Keratinocyte (primary cell): ENCODE measurements at regions not wholly inside any gene's neighbourhood (a gene's known extent, or its start where the extent isn't known, plus 50 kb on each side); places are given as distances from the start of the nearest gene placed in this dataset.

ENCODE experiments used
- DNase-seq: peaks from one replicate; pipeline ENCODE4 v3.0.0-alpha.2; 2011; ENCODE audit warnings: low read depth, missing footprints, low spot score
- FAIRE-seq: peaks from 2 replicates; lab custom pipeline; 2011; peaks lifted over from hg19 to GRCh38; lab: Jason Lieb, UNC
- H2AFZ ChIP-seq: 2 replicates; pipeline ENCODE4 v1.6.0; 2012; ENCODE audit warnings: low read length, control low read depth, inconsistent platforms; ENCODE audit not compliant: control insufficient read depth
- H3K27ac ChIP-seq: 2 replicates; pipeline ENCODE4 v1.5.1; 2011; ENCODE audit warnings: low read length; ENCODE audit not compliant: control insufficient read depth, insufficient read depth
- H3K27me3 ChIP-seq: 3 replicates; pipeline ENCODE4 v1.6.0; 2011; ENCODE audit warnings: low read length; ENCODE audit not compliant: control insufficient read depth, insufficient read depth; ENCODE audit errors: extremely low read depth
- H3K36me3 ChIP-seq, 2 experiments: 2 replicates in 1 of 2; 3 replicates in 1 of 2; pipeline ENCODE4 v1.5.1; 2011; ENCODE audit warnings: low read length in 2 of 2, mild to moderate bottlenecking in 1 of 2; ENCODE audit not compliant: control insufficient read depth in 2 of 2, insufficient read depth in 2 of 2; ENCODE audit errors: extremely low read depth in 1 of 2
- H3K4me1 ChIP-seq: 3 replicates; pipeline ENCODE4 v1.5.1; 2011; ENCODE audit warnings: low read length; ENCODE audit not compliant: control insufficient read depth, insufficient read depth; ENCODE audit errors: extremely low read depth
- H3K4me2 ChIP-seq: 3 replicates; pipeline ENCODE4 v1.6.0; 2011; ENCODE audit warnings: low read depth, low read length; ENCODE audit not compliant: control insufficient read depth, insufficient read depth; ENCODE audit errors: extremely low read depth
- H3K4me3 ChIP-seq, 3 experiments: fragments of 200-600 bp in 1 of 3; sonication (generic) in 1 of 3; 2 replicates in 2 of 3; 3 replicates in 1 of 3; pipeline ENCODE4 v1.5.1; 2011 to 2016; ENCODE audit warnings: low read length in 3 of 3, mild to moderate bottlenecking in 3 of 3, control low read depth in 2 of 3, inconsistent platforms in 1 of 3, low read depth in 1 of 3, mixed read lengths in 1 of 3, mixed run types in 1 of 3, moderate library complexity in 1 of 3; ENCODE audit not compliant: control insufficient read depth in 2 of 3, insufficient read depth in 2 of 3; ENCODE audit errors: extremely low read depth in 1 of 3
- H3K79me2 ChIP-seq: 2 replicates; pipeline ENCODE4 v1.6.0; 2012; ENCODE audit warnings: low read length; ENCODE audit not compliant: control insufficient read depth, insufficient read depth
- H3K9ac ChIP-seq: 3 replicates; pipeline ENCODE4 v1.6.0; 2011; ENCODE audit warnings: low read length; ENCODE audit not compliant: control insufficient read depth, insufficient read depth; ENCODE audit errors: extremely low read depth
- H3K9me1 ChIP-seq: 3 replicates; pipeline ENCODE4 v1.6.0; 2011; ENCODE audit warnings: low read length; ENCODE audit not compliant: control insufficient read depth, insufficient read depth; ENCODE audit errors: extremely low read depth
- H3K9me3 ChIP-seq: 2 replicates; pipeline ENCODE4 v1.5.1; 2012; ENCODE audit warnings: low read depth, low read length; ENCODE audit not compliant: control insufficient read depth
- H4K20me1 ChIP-seq: 3 replicates; pipeline ENCODE4 v1.6.0; 2011; ENCODE audit warnings: low read length; ENCODE audit not compliant: control insufficient read depth, insufficient read depth; ENCODE audit errors: extremely low read depth
- EZH2 ChIP-seq: IDR thresholded peaks from one replicate; pipeline ENCODE4 v1.6.1; 2012; ENCODE audit warnings: inconsistent platforms, mild to moderate bottlenecking, low read length, moderate library complexity
- dilution Hi-C: fragments of 300-500 bp; cut with MboI; formaldehyde crosslinking; loops from one replicate; pipeline ENCODE4 v1.7.0; 2020; ENCODE audit warnings: low sequenced_read_pairs; ENCODE audit not compliant: extremely low pct_ligation_motif_present
- TF ChIP-seq, protein P1 (sequence below), 3 experiments: IDR thresholded peaks in 1 of 3; conservative IDR thresholded peaks in 1 of 3; optimal IDR thresholded peaks in 1 of 3; 2 replicates in 2 of 3; 3 replicates in 1 of 3; pipeline versions ENCODE3 to v1.5.1; 2011; ENCODE audit warnings: low read length in 3 of 3, mild to moderate bottlenecking in 3 of 3, moderate library complexity in 2 of 3, control low read depth in 1 of 3, inconsistent platforms in 1 of 3; ENCODE audit not compliant: insufficient read depth in 2 of 3; ENCODE audit errors: extremely low read depth in 1 of 3

GRCh38 chr2:7346336-7346735, 429.1 kb downstream of the RNF144A start:
- Histone ChIP-seq H3K79me2 (no peaks in the 10 kb centered on the region), H3K4me1 (no peaks in the 10 kb centered on the region), H2AFZ (no peak overlapping the region), H3K9ac (no peak overlapping the region), H3K27me3 (no peaks in the 10 kb centered on the region), H3K9me1 (no peaks in the 10 kb centered on the region), H3K36me3 (no peaks in the 10 kb centered on the region), H3K9me3 (no peaks in the 10 kb centered on the region), H4K20me1 (no peaks in the 10 kb centered on the region), H3K4me3 (no peak overlapping the region), H3K27ac (no peak overlapping the region), H3K4me2 (no peak overlapping the region)
- TF ChIP-seq, protein P1, sequence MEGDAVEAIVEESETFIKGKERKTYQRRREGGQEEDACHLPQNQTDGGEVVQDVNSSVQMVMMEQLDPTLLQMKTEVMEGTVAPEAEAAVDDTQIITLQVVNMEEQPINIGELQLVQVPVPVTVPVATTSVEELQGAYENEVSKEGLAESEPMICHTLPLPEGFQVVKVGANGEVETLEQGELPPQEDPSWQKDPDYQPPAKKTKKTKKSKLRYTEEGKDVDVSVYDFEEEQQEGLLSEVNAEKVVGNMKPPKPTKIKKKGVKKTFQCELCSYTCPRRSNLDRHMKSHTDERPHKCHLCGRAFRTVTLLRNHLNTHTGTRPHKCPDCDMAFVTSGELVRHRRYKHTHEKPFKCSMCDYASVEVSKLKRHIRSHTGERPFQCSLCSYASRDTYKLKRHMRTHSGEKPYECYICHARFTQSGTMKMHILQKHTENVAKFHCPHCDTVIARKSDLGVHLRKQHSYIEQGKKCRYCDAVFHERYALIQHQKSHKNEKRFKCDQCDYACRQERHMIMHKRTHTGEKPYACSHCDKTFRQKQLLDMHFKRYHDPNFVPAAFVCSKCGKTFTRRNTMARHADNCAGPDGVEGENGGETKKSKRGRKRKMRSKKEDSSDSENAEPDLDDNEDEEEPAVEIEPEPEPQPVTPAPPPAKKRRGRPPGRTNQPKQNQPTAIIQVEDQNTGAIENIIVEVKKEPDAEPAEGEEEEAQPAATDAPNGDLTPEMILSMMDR (optimal IDR thresholded peaks at IDR 0.05 in 1 of 3, IDR thresholded peaks at IDR 0.05 in 1 of 3, conservative IDR thresholded peaks at IDR 0.05 in 1 of 3; ENCODE audit: extremely low read depth in 1 of 3, insufficient read depth in 2 of 3, low read length in 3 of 3): no peak
- no peak for TF ChIP-seq EZH2
- FAIRE-seq: no peak
- DNase-seq: no peak
- dilution Hi-C loops: no loop called here

DNA sequence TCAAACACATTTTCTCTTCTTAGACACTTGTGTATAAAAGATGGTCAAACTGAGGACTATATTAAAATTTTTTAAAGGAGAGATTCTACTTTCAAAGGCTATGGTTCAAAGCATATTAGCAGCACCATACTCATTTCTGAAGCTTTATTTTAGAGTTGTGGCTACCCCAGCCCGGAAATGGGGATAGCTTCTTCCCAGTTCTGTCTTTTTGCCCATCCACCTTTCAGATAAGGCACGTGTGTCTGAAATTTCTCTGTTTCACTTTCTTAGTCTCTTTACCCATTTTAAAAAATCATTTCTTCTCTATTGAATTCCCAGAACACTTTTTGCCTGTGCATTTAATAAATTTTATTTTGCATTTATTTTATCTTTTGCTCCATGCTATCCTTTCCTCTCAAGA, 431.5 kb downstream of the RNF144A start:
- H3K27me3 ChIP-seq: no peaks in the 10 kb centered on the region
- no peaks in the 10 kb centered on the region for H3K36me3 ChIP-seq
- H3K27ac ChIP-seq: no peak overlapping the region
- no peak overlapping the region for H3K9ac ChIP-seq
- dilution Hi-C loops: no loop called here
- H3K4me3 ChIP-seq: no peak overlapping the region
- TF ChIP-seq, protein P1 (optimal IDR thresholded peaks at IDR 0.05 in 1 of 3, IDR thresholded peaks at IDR 0.05 in 1 of 3, conservative IDR thresholded peaks at IDR 0.05 in 1 of 3; ENCODE audit: extremely low read depth in 1 of 3, insufficient read depth in 2 of 3, low read length in 3 of 3): no peak
- TF ChIP-seq EZH2: no peak
- no peaks in the 10 kb centered on the region for H3K79me2 ChIP-seq
- H3K4me2 ChIP-seq: no peak overlapping the region
- H3K9me3 ChIP-seq: no peaks in the 10 kb centered on the region
- no peaks in the 10 kb centered on the region for H4K20me1 ChIP-seq
- no peak for FAIRE-seq
- H3K9me1 ChIP-seq: no peaks in the 10 kb centered on the region
- H2AFZ ChIP-seq: no peak overlapping the region
- H3K4me1 ChIP-seq: no peaks in the 10 kb centered on the region
- DNase-seq: no peak
